ENCODE measurements at regions not wholly inside any gene's neighbourhood (a gene's known extent, or its start where the extent isn't known, plus 50 kb on each side); places are given as distances from the start of the nearest gene placed in this dataset.

DNA sequence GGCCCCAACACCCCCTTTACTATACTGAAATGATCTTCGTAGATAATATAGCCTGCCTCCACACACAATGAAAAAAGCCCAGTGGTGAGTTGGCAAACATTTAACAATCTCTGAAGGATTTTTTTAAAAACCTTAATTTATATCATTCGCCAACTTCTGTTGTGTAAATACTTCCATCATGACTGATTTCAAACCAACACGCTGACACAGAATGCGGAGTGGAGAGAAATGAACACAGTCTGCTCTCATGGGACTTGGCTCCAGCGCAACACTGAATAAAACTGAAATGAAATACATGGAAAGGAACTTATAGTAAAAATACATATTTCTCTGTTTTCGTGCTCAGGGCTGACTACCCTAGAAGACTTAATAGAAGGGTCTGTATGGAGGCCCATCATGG lies 61.3 kb upstream of the WNT11 start:
- CTCF ChIA-PET: no interaction called here
- BruUV-seq (replicated peaks): no TSS peak
- Histone ChIP-seq H3K27ac (ENCODE audit: low read length) (no peak overlapping the region), H3K27me3 (ENCODE audit: control insufficient read depth, insufficient read depth, low read length) (peaks cover 6% of the 10 kb centered on the region), H3K4me1 (ENCODE audit: control insufficient read depth, insufficient read depth, low read length) (no peaks in the 10 kb centered on the region), H3K9me3 (ENCODE audit: control insufficient read depth, insufficient read depth, low read depth, low read length) (no peaks in the 10 kb centered on the region), H3K4me3 (ENCODE audit: low read depth in 2 of 2, low read length in 2 of 2) (no peak overlapping the region), H3K36me3 (ENCODE audit: control insufficient read depth, insufficient read depth, low read length) (no peaks in the 10 kb centered on the region)
- intact Hi-C loops (cut with micrococcal nuclease; ENCODE audit: unreplicated experiment) (no loop called here), in situ Hi-C loops (cut with HindIII; ENCODE audit: low pct_unique_long_range_greater_than_20kb, low sequenced_read_pairs) (no loop called here)
- ATAC-seq: no peak
- no peak for DNase-seq (ENCODE audit: low read depth, low spot score)
- TF ChIP-seq POLR2AphosphoS5 (IDR thresholded peaks at IDR 0.05; ENCODE audit: low read depth, low read length) (no peak), SIN3A (IDR thresholded peaks at IDR 0.05; ENCODE audit: borderline replicate concordance, insufficient read depth, low read depth, low read length) (no peak)
- TF ChIP-seq, protein P1, sequence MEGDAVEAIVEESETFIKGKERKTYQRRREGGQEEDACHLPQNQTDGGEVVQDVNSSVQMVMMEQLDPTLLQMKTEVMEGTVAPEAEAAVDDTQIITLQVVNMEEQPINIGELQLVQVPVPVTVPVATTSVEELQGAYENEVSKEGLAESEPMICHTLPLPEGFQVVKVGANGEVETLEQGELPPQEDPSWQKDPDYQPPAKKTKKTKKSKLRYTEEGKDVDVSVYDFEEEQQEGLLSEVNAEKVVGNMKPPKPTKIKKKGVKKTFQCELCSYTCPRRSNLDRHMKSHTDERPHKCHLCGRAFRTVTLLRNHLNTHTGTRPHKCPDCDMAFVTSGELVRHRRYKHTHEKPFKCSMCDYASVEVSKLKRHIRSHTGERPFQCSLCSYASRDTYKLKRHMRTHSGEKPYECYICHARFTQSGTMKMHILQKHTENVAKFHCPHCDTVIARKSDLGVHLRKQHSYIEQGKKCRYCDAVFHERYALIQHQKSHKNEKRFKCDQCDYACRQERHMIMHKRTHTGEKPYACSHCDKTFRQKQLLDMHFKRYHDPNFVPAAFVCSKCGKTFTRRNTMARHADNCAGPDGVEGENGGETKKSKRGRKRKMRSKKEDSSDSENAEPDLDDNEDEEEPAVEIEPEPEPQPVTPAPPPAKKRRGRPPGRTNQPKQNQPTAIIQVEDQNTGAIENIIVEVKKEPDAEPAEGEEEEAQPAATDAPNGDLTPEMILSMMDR (IDR thresholded peaks at IDR 0.05): no peak
- TF ChIP-seq, protein P2, sequence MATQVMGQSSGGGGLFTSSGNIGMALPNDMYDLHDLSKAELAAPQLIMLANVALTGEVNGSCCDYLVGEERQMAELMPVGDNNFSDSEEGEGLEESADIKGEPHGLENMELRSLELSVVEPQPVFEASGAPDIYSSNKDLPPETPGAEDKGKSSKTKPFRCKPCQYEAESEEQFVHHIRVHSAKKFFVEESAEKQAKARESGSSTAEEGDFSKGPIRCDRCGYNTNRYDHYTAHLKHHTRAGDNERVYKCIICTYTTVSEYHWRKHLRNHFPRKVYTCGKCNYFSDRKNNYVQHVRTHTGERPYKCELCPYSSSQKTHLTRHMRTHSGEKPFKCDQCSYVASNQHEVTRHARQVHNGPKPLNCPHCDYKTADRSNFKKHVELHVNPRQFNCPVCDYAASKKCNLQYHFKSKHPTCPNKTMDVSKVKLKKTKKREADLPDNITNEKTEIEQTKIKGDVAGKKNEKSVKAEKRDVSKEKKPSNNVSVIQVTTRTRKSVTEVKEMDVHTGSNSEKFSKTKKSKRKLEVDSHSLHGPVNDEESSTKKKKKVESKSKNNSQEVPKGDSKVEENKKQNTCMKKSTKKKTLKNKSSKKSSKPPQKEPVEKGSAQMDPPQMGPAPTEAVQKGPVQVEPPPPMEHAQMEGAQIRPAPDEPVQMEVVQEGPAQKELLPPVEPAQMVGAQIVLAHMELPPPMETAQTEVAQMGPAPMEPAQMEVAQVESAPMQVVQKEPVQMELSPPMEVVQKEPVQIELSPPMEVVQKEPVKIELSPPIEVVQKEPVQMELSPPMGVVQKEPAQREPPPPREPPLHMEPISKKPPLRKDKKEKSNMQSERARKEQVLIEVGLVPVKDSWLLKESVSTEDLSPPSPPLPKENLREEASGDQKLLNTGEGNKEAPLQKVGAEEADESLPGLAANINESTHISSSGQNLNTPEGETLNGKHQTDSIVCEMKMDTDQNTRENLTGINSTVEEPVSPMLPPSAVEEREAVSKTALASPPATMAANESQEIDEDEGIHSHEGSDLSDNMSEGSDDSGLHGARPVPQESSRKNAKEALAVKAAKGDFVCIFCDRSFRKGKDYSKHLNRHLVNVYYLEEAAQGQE (IDR thresholded peaks at IDR 0.05; ENCODE audit: insufficient read depth in 1 of 2, low read depth in 2 of 2, low read length in 1 of 2): no peak
- POLR2A ChIA-PET: no interaction called here

DNA sequence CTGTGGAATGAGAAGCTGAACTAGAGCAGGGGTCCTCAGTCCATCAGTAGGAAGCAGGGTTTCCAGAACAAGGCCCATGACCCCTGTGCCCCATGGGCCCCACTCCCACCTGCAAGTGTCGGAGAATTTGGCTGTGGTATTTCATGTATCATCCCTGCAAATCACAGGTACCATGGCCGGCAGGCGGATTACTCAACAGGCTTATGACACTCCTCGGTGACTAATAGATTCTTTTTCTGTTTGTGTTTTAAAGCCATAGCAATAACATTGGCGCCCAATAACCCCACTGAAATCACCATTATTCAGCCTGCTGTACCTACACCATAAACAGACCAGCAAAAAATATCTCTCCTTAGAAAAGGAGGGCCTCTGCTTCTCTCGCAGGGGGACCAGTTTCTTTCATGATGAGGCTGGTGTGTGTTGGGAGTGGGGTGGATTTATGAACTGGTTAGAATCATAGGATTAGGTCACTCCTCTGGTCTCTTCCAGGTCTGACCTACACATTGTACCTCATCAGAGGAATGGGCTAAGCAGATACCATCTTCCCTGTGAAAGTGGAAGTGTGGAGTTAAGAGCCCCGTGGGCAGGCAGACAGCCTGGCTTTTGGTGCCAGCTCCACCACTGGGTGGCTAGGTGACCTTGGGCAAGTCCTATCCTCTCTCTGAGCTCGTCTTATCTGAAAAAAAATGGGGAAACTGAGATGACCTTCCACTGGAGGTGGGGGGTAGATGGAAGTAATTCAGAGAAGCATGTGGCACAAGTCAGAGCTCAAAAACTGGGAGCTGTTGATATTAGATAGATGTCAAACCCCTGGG lies 60.2 kb upstream of the WNT11 start:
- Histone ChIP-seq H3K27me3 (ENCODE audit: control insufficient read depth, insufficient read depth, low read length) (peaks cover 6% of the 10 kb centered on the region), H3K4me1 (ENCODE audit: control insufficient read depth, insufficient read depth, low read length) (no peaks in the 10 kb centered on the region), H3K4me3 (ENCODE audit: low read depth in 2 of 2, low read length in 2 of 2) (no peak overlapping the region), H3K27ac (ENCODE audit: low read length) (no peak overlapping the region), H3K36me3 (ENCODE audit: control insufficient read depth, insufficient read depth, low read length) (no peaks in the 10 kb centered on the region), H3K9me3 (ENCODE audit: control insufficient read depth, insufficient read depth, low read depth, low read length) (no peaks in the 10 kb centered on the region)
- 0 out of 2 replicates have a peak, but pooled peaks have one; percentile 31 for ATAC-seq
- ChIA-PET CTCF (interaction anchor here (0.6 kb wide), 1 partner anchor 55 kb away, joined by 4 read pairs; no protein-coding TSS in a partner anchor), POLR2A (no interaction called here)
- BruUV-seq (replicated peaks): no TSS peak
- peak; percentile 18 for DNase-seq (ENCODE audit: low read depth, low spot score)
- TF ChIP-seq, protein P1 (IDR thresholded peaks at IDR 0.05): no peak
- TF ChIP-seq TCF7L2 (IDR thresholded peaks at IDR 0.05; ENCODE audit: low read depth, low read length) (no peak), POLR2AphosphoS5 (IDR thresholded peaks at IDR 0.05; ENCODE audit: low read depth, low read length) (no peak), SIN3A (IDR thresholded peaks at IDR 0.05; ENCODE audit: borderline replicate concordance, insufficient read depth, low read depth, low read length) (no peak)
- TF ChIP-seq, protein P2 (IDR thresholded peaks at IDR 0.05; ENCODE audit: insufficient read depth in 1 of 2, low read depth in 2 of 2, low read length in 1 of 2): no peak
- intact Hi-C loops (cut with micrococcal nuclease; ENCODE audit: unreplicated experiment) (no loop called here), in situ Hi-C loops (cut with HindIII; ENCODE audit: low pct_unique_long_range_greater_than_20kb, low sequenced_read_pairs) (no loop called here)
